ENCODE measurements at regions not wholly inside any gene's neighbourhood (a gene's known extent, or its start where the extent isn't known, plus 50 kb on each side); places are given as distances from the start of the nearest gene placed in this dataset.

DNA sequence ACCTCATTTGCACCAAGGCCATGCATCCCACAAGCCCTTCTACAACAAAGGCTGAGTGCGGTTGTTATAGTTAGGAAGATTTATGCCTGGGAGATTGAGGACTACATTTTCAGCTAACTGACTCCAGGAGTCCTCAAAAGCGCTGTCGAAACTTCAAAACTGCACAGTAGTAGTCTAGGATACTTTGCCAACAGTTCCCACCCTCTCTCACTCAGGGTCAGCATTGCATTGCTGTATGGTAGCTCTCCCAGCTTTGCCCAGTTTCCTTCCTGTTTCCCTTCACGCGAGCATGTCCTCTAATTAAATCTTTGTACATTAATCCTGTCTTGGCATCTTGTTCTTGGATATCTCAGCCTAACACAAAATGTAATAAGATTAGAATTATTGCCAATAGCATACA lies 420.6 kb upstream of the UBE2E3 start:
- TF ChIP-seq, protein P1, sequence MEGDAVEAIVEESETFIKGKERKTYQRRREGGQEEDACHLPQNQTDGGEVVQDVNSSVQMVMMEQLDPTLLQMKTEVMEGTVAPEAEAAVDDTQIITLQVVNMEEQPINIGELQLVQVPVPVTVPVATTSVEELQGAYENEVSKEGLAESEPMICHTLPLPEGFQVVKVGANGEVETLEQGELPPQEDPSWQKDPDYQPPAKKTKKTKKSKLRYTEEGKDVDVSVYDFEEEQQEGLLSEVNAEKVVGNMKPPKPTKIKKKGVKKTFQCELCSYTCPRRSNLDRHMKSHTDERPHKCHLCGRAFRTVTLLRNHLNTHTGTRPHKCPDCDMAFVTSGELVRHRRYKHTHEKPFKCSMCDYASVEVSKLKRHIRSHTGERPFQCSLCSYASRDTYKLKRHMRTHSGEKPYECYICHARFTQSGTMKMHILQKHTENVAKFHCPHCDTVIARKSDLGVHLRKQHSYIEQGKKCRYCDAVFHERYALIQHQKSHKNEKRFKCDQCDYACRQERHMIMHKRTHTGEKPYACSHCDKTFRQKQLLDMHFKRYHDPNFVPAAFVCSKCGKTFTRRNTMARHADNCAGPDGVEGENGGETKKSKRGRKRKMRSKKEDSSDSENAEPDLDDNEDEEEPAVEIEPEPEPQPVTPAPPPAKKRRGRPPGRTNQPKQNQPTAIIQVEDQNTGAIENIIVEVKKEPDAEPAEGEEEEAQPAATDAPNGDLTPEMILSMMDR (IDR thresholded peaks at IDR 0.05): no peak
- no peak for TF ChIP-seq POLR2A (IDR thresholded peaks at IDR 0.05)
